OCI-LY7 (cell line): ENCODE measurements at regions not wholly inside any gene's neighbourhood (a gene's known extent, or its start where the extent isn't known, plus 50 kb on each side); places are given as distances from the start of the nearest gene placed in this dataset.

ENCODE experiments used
- BruUV-seq: library from RNA; stranded (reverse); fragments of 400-500 nt; replicated peaks from 2 replicates; lab custom pipeline; 2021; lab: Mats Ljungman, UMichigan
- CTCF ChIA-PET: fragments of 300-600 bp; sonication (Branson Sonifier 250); formaldehyde crosslinking; loops from one replicate; lab custom pipeline; 2022; ENCODE audit warnings: antibody characterized with exemption; ENCODE audit not compliant: unreplicated experiment; lab: Charles Lee
- POLR2A ChIA-PET: fragments of 300-600 bp; sonication (Branson Sonifier 250); formaldehyde crosslinking; loops from one replicate; lab custom pipeline; 2022; ENCODE audit warnings: antibody characterized with exemption; lab: Charles Lee
- DNase-seq: peaks from one replicate; pipeline ENCODE4 v3.0.0-alpha.2; 2015; ENCODE audit warnings: low spot score
- H2AFZ ChIP-seq: fragments of 200-600 bp; sonication (generic), shearing (Covaris generic); 2 replicates; pipeline ENCODE4 v1.6.1; 2014; ENCODE audit warnings: mild to moderate bottlenecking, antibody characterized with exemption, low read length, moderate library complexity
- H3K27ac ChIP-seq: fragments of 200-600 bp; sonication (generic); 2 replicates; pipeline ENCODE4 v1.5.1; 2014; ENCODE audit warnings: mixed run types, low read depth, mild to moderate bottlenecking, moderate library complexity, low read length, inconsistent platforms; ENCODE audit not compliant: poor library complexity, severe bottlenecking
- H3K36me3 ChIP-seq: fragments of 200-600 bp; sonication (generic); 2 replicates; pipeline ENCODE4 v1.6.1; 2014; ENCODE audit warnings: mild to moderate bottlenecking, antibody characterized with exemption, low read length, moderate library complexity, mixed read lengths; ENCODE audit not compliant: insufficient read depth
- H3K4me1 ChIP-seq: fragments of 200-600 bp; sonication (generic); 2 replicates; pipeline ENCODE4 v1.5.1; 2014; ENCODE audit warnings: mild to moderate bottlenecking, low read length; ENCODE audit not compliant: insufficient read depth, poor library complexity, severe bottlenecking
- H3K4me2 ChIP-seq: fragments of 200-600 bp; sonication (generic); 2 replicates; pipeline ENCODE4 v1.6.1; 2014; ENCODE audit warnings: mild to moderate bottlenecking, low read length
- H3K4me3 ChIP-seq: fragments of 200-600 bp; sonication (generic); 2 replicates; pipeline ENCODE4 v1.5.1; 2014; ENCODE audit warnings: mild to moderate bottlenecking, low read depth, low read length; ENCODE audit not compliant: poor library complexity, severe bottlenecking
- H3K79me2 ChIP-seq: fragments of 200-600 bp; sonication (generic); 2 replicates; pipeline ENCODE4 v1.6.1; 2016; ENCODE audit warnings: low read depth, mild to moderate bottlenecking, low read length, moderate library complexity, mixed read lengths; ENCODE audit not compliant: insufficient read depth
- H3K9me2 ChIP-seq: fragments of 200-600 bp; sonication (generic); 2 replicates; pipeline ENCODE4 v1.6.1; 2016; ENCODE audit warnings: mild to moderate bottlenecking, low read length, mixed read lengths; ENCODE audit not compliant: insufficient read depth
- H3K9me3 ChIP-seq: fragments of 200-600 bp; sonication (generic); 2 replicates; pipeline ENCODE4 v1.6.1; 2014; ENCODE audit warnings: mild to moderate bottlenecking, mixed run types, low read length, mixed read lengths
- H4K20me1 ChIP-seq: fragments of 200-600 bp; sonication (generic); 2 replicates; pipeline ENCODE4 v1.6.1; 2014; ENCODE audit warnings: mild to moderate bottlenecking, antibody characterized with exemption, low read length, moderate library complexity, mixed read lengths; ENCODE audit not compliant: insufficient read depth
- EZH2phosphoT487 ChIP-seq: fragments of 200-600 bp; sonication (generic); IDR thresholded peaks from 2 replicates; pipeline ENCODE4 v1.6.1; 2018; ENCODE audit warnings: low read depth, borderline replicate concordance, mild to moderate bottlenecking, mixed run types, antibody characterized with exemption, low read length, moderate library complexity, mixed read lengths
- intact Hi-C: fragments of 100-400 bp; cut with micrococcal nuclease; formaldehyde crosslinking; loops from one replicate; pipeline ENCODE4 v1.10.0; 2022; ENCODE audit not compliant: unreplicated experiment
- TF ChIP-seq, protein P1 (sequence below): fragments of 200-600 bp; sonication (generic); conservative IDR thresholded peaks from 2 replicates; pipeline ENCODE4 v1.5.1; 2014; ENCODE audit warnings: mild to moderate bottlenecking, antibody characterized with exemption, low read length, moderate library complexity, mixed read lengths

DNA sequence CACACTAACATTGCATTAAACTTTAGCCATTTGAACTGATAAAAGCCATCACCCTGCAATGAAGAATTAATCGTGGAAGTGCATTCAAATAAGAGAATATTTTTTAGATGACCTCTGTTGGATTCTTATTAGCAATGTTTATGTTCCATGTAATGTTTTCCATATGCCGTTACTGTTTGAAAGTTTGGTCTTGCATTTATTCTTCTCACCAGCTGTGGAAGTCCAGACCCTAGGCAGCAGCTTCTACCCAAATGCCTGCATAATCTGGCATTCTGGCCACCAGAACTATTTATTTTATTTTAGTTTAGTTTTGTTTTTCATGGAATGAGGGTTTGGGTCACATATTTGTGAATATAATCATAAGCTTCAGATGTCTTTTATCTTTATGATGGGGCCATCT, 140.4 kb downstream of the SAMD5 start:
- intact Hi-C loops = no loop called here
- CTCF ChIA-PET = no interaction called here
- POLR2A ChIA-PET = interaction anchor here (0.9 kb wide), 1 partner anchor 27 kb away, joined by 3 read pairs; no protein-coding TSS in a partner anchor

DNA sequence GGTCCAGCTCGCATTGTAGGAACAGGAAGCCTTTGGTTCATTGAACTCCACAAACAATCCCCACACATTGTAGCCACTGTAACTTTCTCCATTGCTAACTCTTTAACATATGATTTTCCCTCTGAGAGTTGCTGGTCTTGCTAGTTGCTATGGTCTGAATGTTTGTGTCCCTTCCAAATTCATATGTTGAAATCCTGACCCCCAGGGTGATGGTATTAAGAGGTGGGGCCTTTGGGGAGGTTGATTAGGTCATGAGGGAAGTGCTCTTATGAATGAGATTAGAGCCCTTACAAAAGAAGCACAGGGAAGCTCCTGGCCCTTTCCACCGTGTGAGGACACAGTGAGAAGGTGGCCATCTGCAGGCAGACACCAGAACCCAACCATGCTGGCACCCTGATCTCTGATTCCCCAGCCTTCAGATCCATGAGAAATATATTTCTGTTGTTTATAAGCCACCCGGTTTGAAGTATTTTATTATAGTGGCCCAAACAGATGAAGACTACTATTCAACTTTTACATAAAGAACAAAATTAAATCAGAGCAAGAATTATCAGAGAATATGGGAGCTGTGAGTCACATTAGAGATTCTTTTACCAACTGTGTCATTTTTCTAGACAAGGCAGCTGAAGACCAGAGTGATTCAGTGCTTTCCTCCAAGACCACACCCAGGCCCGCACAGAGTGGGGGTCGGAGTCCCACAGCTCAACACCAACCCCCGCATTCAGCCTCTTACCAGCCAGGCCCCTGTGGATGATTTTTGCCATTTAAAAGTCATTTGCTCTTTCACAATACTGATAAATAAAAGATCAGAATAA, 143.0 kb downstream of the SAMD5 start:
- no peaks in the 10 kb centered on the region for H3K79me2 ChIP-seq
- no peak overlapping the region for H3K27ac ChIP-seq
- H2AFZ ChIP-seq = no peak overlapping the region
- H4K20me1 ChIP-seq = no peaks in the 10 kb centered on the region
- H3K9me2 ChIP-seq = no peaks in the 10 kb centered on the region
- TF ChIP-seq EZH2phosphoT487 = no peak
- TF ChIP-seq, protein P1, sequence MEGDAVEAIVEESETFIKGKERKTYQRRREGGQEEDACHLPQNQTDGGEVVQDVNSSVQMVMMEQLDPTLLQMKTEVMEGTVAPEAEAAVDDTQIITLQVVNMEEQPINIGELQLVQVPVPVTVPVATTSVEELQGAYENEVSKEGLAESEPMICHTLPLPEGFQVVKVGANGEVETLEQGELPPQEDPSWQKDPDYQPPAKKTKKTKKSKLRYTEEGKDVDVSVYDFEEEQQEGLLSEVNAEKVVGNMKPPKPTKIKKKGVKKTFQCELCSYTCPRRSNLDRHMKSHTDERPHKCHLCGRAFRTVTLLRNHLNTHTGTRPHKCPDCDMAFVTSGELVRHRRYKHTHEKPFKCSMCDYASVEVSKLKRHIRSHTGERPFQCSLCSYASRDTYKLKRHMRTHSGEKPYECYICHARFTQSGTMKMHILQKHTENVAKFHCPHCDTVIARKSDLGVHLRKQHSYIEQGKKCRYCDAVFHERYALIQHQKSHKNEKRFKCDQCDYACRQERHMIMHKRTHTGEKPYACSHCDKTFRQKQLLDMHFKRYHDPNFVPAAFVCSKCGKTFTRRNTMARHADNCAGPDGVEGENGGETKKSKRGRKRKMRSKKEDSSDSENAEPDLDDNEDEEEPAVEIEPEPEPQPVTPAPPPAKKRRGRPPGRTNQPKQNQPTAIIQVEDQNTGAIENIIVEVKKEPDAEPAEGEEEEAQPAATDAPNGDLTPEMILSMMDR = no peak
- no peaks in the 10 kb centered on the region for H3K4me1 ChIP-seq
- POLR2A ChIA-PET = no interaction called here
- BruUV-seq = no TSS peak
- H3K9me3 ChIP-seq = no peaks in the 10 kb centered on the region
- CTCF ChIA-PET = no interaction called here
- intact Hi-C loops = no loop called here
- no peak for DNase-seq
- no peak overlapping the region for H3K4me3 ChIP-seq
- H3K4me2 ChIP-seq = no peak overlapping the region
- H3K36me3 ChIP-seq = no peaks in the 10 kb centered on the region

More for the DNA sequence above, 140.4 kb downstream of the SAMD5 start:
- H3K27ac ChIP-seq = no peak overlapping the region
- no peak overlapping the region for H3K4me3 ChIP-seq
- DNase-seq = no peak
- no peaks in the 10 kb centered on the region for H3K9me2 ChIP-seq
- H3K36me3 ChIP-seq = no peaks in the 10 kb centered on the region
- no peaks in the 10 kb centered on the region for H4K20me1 ChIP-seq
- no peak overlapping the region for H3K4me2 ChIP-seq
- no peak overlapping the region for H2AFZ ChIP-seq
- H3K9me3 ChIP-seq = no peaks in the 10 kb centered on the region
- no TSS peak for BruUV-seq
- no peaks in the 10 kb centered on the region for H3K4me1 ChIP-seq
- H3K79me2 ChIP-seq = no peaks in the 10 kb centered on the region
- TF ChIP-seq EZH2phosphoT487 = no peak
- TF ChIP-seq, protein P1 = no peak

DNA sequence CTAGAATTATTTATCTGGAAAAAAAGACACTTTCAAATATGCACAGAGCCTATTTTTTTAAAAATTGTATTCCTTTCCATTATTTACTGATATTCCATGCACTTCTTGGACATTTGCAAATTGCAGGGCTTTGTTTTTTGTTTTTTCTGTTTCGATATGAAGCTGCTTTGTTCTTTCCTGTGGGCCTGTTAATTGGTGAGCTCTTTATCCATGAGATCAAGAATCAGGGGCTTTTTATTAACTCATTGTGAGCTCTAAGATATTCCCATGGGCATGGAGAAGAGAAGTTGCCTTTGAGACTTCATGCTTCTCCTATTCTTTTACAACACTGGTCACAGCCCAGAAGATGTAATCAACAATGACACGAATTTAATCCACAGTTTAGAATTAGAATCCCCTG, 145.1 kb downstream of the SAMD5 start:
- Histone ChIP-seq H3K27ac (no peak overlapping the region), H3K4me3 (no peak overlapping the region), H4K20me1 (no peaks in the 10 kb centered on the region), H3K4me2 (no peak overlapping the region), H3K9me3 (no peaks in the 10 kb centered on the region), H3K36me3 (no peaks in the 10 kb centered on the region), H2AFZ (no peak overlapping the region), H3K4me1 (no peaks in the 10 kb centered on the region), H3K79me2 (no peaks in the 10 kb centered on the region), H3K9me2 (no peaks in the 10 kb centered on the region)
- CTCF ChIA-PET = no interaction called here
- DNase-seq = no peak
- intact Hi-C loops = no loop called here
- no peak for TF ChIP-seq EZH2phosphoT487
- TF ChIP-seq, protein P1 = no peak
- no TSS peak for BruUV-seq
- POLR2A ChIA-PET = no interaction called here
